Astrocyte (in vitro differentiated cells and primary cell): ENCODE measurements at regions not wholly inside any gene's neighbourhood (a gene's known extent, or its start where the extent isn't known, plus 50 kb on each side); places are given as distances from the start of the nearest gene placed in this dataset.

Experiments
- DNase-seq: peaks from one replicate; pipeline ENCODE4 v3.0.0-alpha.2; 2010; ENCODE audit warnings: low read depth
- FAIRE-seq: peaks from 2 replicates; lab custom pipeline; 2011; peaks lifted over from hg19 to GRCh38; lab: Jason Lieb, UNC
- H2AFZ ChIP-seq: 2 replicates; pipeline ENCODE4 v1.6.0; 2012; ENCODE audit warnings: low read depth, low read length, inconsistent platforms
- H3K27ac ChIP-seq: 2 replicates; pipeline ENCODE4 v1.5.1; 2011; ENCODE audit warnings: low read depth, low read length, inconsistent platforms
- H3K27me3 ChIP-seq: 2 replicates; pipeline ENCODE4 v1.6.0; 2011; ENCODE audit warnings: low read length, inconsistent platforms; ENCODE audit not compliant: insufficient read depth
- H3K36me3 ChIP-seq: 2 replicates; pipeline ENCODE4 v1.5.1; 2011; ENCODE audit warnings: low read length, inconsistent platforms; ENCODE audit not compliant: insufficient read depth
- H3K4me1 ChIP-seq: 2 replicates; pipeline ENCODE4 v1.5.1; 2011; ENCODE audit warnings: low read length, inconsistent platforms; ENCODE audit not compliant: insufficient read depth
- H3K4me2 ChIP-seq: 2 replicates; pipeline ENCODE4 v1.6.0; 2012; ENCODE audit warnings: low read length, inconsistent platforms
- H3K4me3 ChIP-seq: 2 replicates; pipeline ENCODE4 v1.5.1; 2011; ENCODE audit warnings: low read depth, mild to moderate bottlenecking, low read length, inconsistent platforms; ENCODE audit not compliant: insufficient read depth
- H3K79me2 ChIP-seq: 2 replicates; pipeline ENCODE4 v1.6.0; 2012; ENCODE audit warnings: mild to moderate bottlenecking, low read length, inconsistent platforms; ENCODE audit not compliant: insufficient read depth
- H3K9ac ChIP-seq: 2 replicates; pipeline ENCODE4 v1.6.0; 2012; ENCODE audit warnings: mild to moderate bottlenecking, low read length, inconsistent platforms
- H3K9me3 ChIP-seq: 2 replicates; pipeline ENCODE4 v1.5.1; 2012; ENCODE audit warnings: low read depth, mild to moderate bottlenecking, low read length, inconsistent platforms; ENCODE audit not compliant: insufficient read depth
- H4K20me1 ChIP-seq: 2 replicates; pipeline ENCODE4 v1.6.0; 2012; ENCODE audit warnings: low read length, inconsistent platforms; ENCODE audit not compliant: insufficient read depth
- H3K27ac Mint-ChIP-seq: one replicate; pipeline ENCODE4 v1.8.0; 2021; ENCODE audit warnings: mild to moderate bottlenecking, mixed read lengths; ENCODE audit not compliant: unreplicated experiment
- H3K27me3 Mint-ChIP-seq: one replicate; pipeline ENCODE4 v1.8.0; 2021; ENCODE audit warnings: low read depth, mixed read lengths; ENCODE audit not compliant: unreplicated experiment
- H3K36me3 Mint-ChIP-seq: one replicate; pipeline ENCODE4 v1.8.0; 2021; ENCODE audit warnings: low read depth, mixed read lengths; ENCODE audit not compliant: unreplicated experiment
- H3K4me1 Mint-ChIP-seq: one replicate; pipeline ENCODE4 v1.8.0; 2021; ENCODE audit warnings: low read depth, mixed read lengths; ENCODE audit not compliant: unreplicated experiment
- H3K4me3 Mint-ChIP-seq: one replicate; pipeline ENCODE4 v1.8.0; 2021; ENCODE audit warnings: mild to moderate bottlenecking, moderate library complexity, mixed read lengths; ENCODE audit not compliant: unreplicated experiment
- H3K9me3 Mint-ChIP-seq: one replicate; pipeline ENCODE4 v1.8.0; 2021; ENCODE audit warnings: mild to moderate bottlenecking, mixed read lengths; ENCODE audit not compliant: unreplicated experiment
- CTCF ChIP-seq: IDR thresholded peaks from 2 replicates; pipeline ENCODE4 v1.5.1; 2011; ENCODE audit warnings: low read depth, mild to moderate bottlenecking, inconsistent platforms, low read length, moderate library complexity; ENCODE audit not compliant: insufficient read depth
- EZH2 ChIP-seq: IDR thresholded peaks from 2 replicates; pipeline ENCODE4 v1.6.1; 2012; ENCODE audit warnings: mild to moderate bottlenecking, low read length, inconsistent platforms; ENCODE audit not compliant: insufficient read depth

DNA sequence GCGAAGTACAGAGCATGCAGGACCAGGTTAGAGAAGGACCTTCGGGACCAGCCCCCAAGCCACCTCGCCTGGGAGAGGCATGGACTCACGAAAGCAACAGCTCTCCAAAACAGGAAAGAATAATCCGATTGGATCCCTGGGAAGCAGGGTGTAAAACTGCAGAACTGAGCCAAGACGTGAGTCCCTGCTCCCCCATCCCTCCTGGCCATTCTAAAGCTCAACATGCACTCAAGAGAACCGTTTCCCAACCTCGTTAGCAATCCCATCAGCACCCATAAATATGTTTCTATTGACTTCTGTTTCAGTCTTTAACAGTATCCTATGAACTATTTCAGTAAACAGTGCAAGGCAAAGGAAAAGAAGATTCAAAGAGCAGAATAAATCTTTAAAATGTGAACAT is 167.0 kb downstream of the COPRS start:
- Histone ChIP-seq H3K9ac (no peak overlapping the region), H3K79me2 (no peaks in the 10 kb centered on the region), H3K27ac (no peak overlapping the region), H3K4me2 (no peak overlapping the region), H3K4me1 (peaks cover 15% of the 10 kb centered on the region), H3K4me3 (no peak overlapping the region), H4K20me1 (no peaks in the 10 kb centered on the region), H3K9me3 (no peaks in the 10 kb centered on the region), H2AFZ (no peak overlapping the region), H3K36me3 (no peaks in the 10 kb centered on the region), H3K27me3 (no peaks in the 10 kb centered on the region)
- Mint-ChIP-seq H3K36me3 (no peaks in the 10 kb centered on the region), H3K4me1 (peaks cover 4% of the 10 kb centered on the region), H3K27me3 (peaks cover 7% of the 10 kb centered on the region), H3K4me3 (no peak overlapping the region), H3K27ac (no peak overlapping the region), H3K9me3 (no peaks in the 10 kb centered on the region)
- DNase-seq (no peak), FAIRE-seq (no peak)
- TF ChIP-seq CTCF = no peak
- TF ChIP-seq EZH2 = no peak

DNA sequence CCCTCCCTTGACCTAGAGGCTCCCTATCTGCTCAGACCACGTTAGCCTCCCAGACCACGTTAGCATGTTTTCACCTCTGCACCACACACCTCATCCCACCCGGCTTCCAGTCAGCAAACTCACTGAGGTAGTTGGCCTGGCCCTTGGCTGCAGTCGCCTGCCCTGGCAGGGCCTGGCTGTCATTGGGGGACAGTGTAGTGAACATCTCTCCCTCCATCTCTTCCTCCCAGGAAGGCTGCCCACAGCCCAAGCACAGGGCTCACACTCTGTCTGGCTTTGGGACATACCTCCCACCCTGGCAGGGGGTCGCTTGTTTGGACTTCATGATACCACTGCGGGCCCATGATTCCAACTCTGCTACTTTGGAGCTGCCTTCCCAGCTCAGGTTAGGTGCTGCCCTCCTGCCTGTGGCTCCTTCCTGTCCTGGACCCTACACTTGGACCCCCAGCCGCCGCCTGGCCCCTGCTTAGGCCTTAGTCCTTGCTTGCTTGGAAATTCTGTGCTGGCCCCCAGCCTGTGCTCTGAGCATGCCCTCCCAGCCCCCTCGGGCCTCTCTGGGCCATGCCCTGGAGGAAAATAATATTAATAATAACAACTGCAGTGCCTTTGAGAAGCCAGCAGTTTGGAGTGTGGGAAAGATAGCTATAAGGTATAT is 167.7 kb downstream of the COPRS start:
- H3K4me3 ChIP-seq = no peak overlapping the region
- H3K4me2 ChIP-seq = no peak overlapping the region
- H3K27ac ChIP-seq = no peak overlapping the region
- DNase-seq (no peak), FAIRE-seq (no peak)
- Mint-ChIP-seq H3K27ac (no peak overlapping the region), H3K27me3 (peaks cover 7% of the 10 kb centered on the region), H3K36me3 (no peaks in the 10 kb centered on the region), H3K9me3 (no peaks in the 10 kb centered on the region), H3K4me3 (no peak overlapping the region), H3K4me1 (peaks cover 4% of the 10 kb centered on the region)
- H3K36me3 ChIP-seq = no peaks in the 10 kb centered on the region
- no peak overlapping the region for H2AFZ ChIP-seq
- no peaks in the 10 kb centered on the region for H3K27me3 ChIP-seq
- no peaks in the 10 kb centered on the region for H4K20me1 ChIP-seq
- H3K9ac ChIP-seq = no peak overlapping the region
- TF ChIP-seq CTCF = no peak
- no peak for TF ChIP-seq EZH2
- no peaks in the 10 kb centered on the region for H3K9me3 ChIP-seq
- no peaks in the 10 kb centered on the region for H3K79me2 ChIP-seq
- H3K4me1 ChIP-seq = peaks cover 12% of the 10 kb centered on the region

GRCh38 chr17:31690151-31690551 is 168.9 kb downstream of the COPRS start:
- Histone ChIP-seq H3K27me3 (no peaks in the 10 kb centered on the region), H2AFZ (no peak overlapping the region), H3K36me3 (no peaks in the 10 kb centered on the region), H3K79me2 (no peaks in the 10 kb centered on the region), H3K9me3 (no peaks in the 10 kb centered on the region), H3K9ac (no peak overlapping the region), H3K4me3 (no peak overlapping the region), H4K20me1 (no peaks in the 10 kb centered on the region), H3K4me1 (peaks cover under 1% of the 10 kb centered on the region), H3K27ac (no peak overlapping the region), H3K4me2 (no peak overlapping the region)
- peaks cover 8% of the 10 kb centered on the region for H3K27me3 Mint-ChIP-seq
- peak; percentile 40 for DNase-seq
- H3K36me3 Mint-ChIP-seq = no peaks in the 10 kb centered on the region
- no peak for FAIRE-seq
- H3K4me3 Mint-ChIP-seq = no peak overlapping the region
- no peak for TF ChIP-seq EZH2
- TF ChIP-seq CTCF = no peak
- no peaks in the 10 kb centered on the region for H3K9me3 Mint-ChIP-seq
- no peak overlapping the region for H3K27ac Mint-ChIP-seq
- peaks cover 4% of the 10 kb centered on the region for H3K4me1 Mint-ChIP-seq
